ENCODE measurements at regions not wholly inside any gene's neighbourhood (a gene's known extent, or its start where the extent isn't known, plus 50 kb on each side); places are given as distances from the start of the nearest gene placed in this dataset.

GRCh38 chr6:139557547-139557946 is 183.1 kb upstream of the CITED2 start:
- DNase-seq = no peak

- DNase-seq = no peak
Measured at GRCh38 chr6:139556532-139556931, 182.1 kb upstream of the CITED2 start.

- DNase-seq = no peak
Measured at GRCh38 chr6:139553916-139554315, 179.5 kb upstream of the CITED2 start.

- no peak for DNase-seq
Measured at GRCh38 chr6:139551376-139551775, 176.9 kb upstream of the CITED2 start.

GRCh38 chr6:139550361-139550760 is 175.9 kb upstream of the CITED2 start:
- DNase-seq = no peak

GRCh38 chr6:139549561-139550070 is 175.2 kb upstream of the CITED2 start:
- DNase-seq = no peak

GRCh38 chr6:139547804-139548203 is 173.4 kb upstream of the CITED2 start:
- no peak for DNase-seq

GRCh38 chr6:139547122-139547776 is 172.8 kb upstream of the CITED2 start:
- no peak for DNase-seq

GRCh38 chr6:139546106-139546472 is 171.6 kb upstream of the CITED2 start:
- no peak for DNase-seq

GRCh38 chr6:139545206-139546105 is 171.0 kb upstream of the CITED2 start:
- no peak for DNase-seq

- no peak for DNase-seq
Measured at GRCh38 chr6:139544701-139545057, 170.2 kb upstream of the CITED2 start.

GRCh38 chr6:139542351-139542750 is 167.9 kb upstream of the CITED2 start:
- no peak for DNase-seq

- no peak for DNase-seq
Measured at GRCh38 chr6:139540894-139541293, 166.4 kb upstream of the CITED2 start.

- no peak for DNase-seq
Measured at GRCh38 chr6:139540276-139540675, 165.8 kb upstream of the CITED2 start.

GRCh38 chr6:139539852-139540251 is 165.4 kb upstream of the CITED2 start:
- no peak for DNase-seq

GRCh38 chr6:139538366-139538765 is 163.9 kb upstream of the CITED2 start:
- DNase-seq = no peak

GRCh38 chr6:139536751-139537617 is 162.5 kb upstream of the CITED2 start:
- no peak for DNase-seq

GRCh38 chr6:139534472-139535115 is 160.1 kb upstream of the CITED2 start:
- DNase-seq = no peak

- no peak for DNase-seq
Measured at GRCh38 chr6:139533573-139534471, 159.4 kb upstream of the CITED2 start.

- DNase-seq = no peak
Measured at GRCh38 chr6:139533171-139533570, 158.7 kb upstream of the CITED2 start.

All from NCI-H446 treated with DMSO at 0.1 percent for 48 hours (cell line).